ENCODE measurements at regions not wholly inside any gene's neighbourhood (a gene's known extent, or its start where the extent isn't known, plus 50 kb on each side); places are given as distances from the start of the nearest gene placed in this dataset.

DNA sequence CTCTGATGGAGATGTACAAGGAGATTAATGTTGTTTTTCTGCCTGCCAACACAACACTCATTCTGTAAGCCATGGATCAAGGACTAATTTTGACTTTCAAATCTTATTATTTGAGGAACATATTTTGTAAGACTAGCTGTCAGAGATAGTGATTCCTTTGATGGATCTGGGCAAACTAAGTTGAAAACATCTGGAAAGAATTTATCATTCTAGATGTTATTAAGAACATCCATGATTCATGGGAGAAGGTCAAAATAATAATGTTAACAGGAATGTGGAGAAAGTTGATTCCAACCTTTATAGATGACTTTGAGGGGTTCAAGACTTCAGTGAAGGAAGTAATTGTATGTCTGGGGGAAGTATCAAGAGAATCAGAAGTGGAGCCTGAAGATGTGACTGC, 196.8 kb downstream of the POSTN start:
- intact Hi-C loops (cut with DNase I): no loop called here
- Histone ChIP-seq H3K9me3 (no peaks in the 10 kb centered on the region), H3K27ac (no peak overlapping the region), H3K36me3 (no peaks in the 10 kb centered on the region), H3K27me3 (no peaks in the 10 kb centered on the region), H3K4me1 (ENCODE audit: insufficient read depth) (no peaks in the 10 kb centered on the region), H3K4me3 (no peak overlapping the region)
- TF ChIP-seq, protein P1, sequence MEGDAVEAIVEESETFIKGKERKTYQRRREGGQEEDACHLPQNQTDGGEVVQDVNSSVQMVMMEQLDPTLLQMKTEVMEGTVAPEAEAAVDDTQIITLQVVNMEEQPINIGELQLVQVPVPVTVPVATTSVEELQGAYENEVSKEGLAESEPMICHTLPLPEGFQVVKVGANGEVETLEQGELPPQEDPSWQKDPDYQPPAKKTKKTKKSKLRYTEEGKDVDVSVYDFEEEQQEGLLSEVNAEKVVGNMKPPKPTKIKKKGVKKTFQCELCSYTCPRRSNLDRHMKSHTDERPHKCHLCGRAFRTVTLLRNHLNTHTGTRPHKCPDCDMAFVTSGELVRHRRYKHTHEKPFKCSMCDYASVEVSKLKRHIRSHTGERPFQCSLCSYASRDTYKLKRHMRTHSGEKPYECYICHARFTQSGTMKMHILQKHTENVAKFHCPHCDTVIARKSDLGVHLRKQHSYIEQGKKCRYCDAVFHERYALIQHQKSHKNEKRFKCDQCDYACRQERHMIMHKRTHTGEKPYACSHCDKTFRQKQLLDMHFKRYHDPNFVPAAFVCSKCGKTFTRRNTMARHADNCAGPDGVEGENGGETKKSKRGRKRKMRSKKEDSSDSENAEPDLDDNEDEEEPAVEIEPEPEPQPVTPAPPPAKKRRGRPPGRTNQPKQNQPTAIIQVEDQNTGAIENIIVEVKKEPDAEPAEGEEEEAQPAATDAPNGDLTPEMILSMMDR (IDR thresholded peaks at IDR 0.05): no peak
- TF ChIP-seq EP300 (IDR thresholded peaks at IDR 0.05) (no peak), POLR2A (IDR thresholded peaks at IDR 0.05) (no peak)
- no peak for DNase-seq

DNA sequence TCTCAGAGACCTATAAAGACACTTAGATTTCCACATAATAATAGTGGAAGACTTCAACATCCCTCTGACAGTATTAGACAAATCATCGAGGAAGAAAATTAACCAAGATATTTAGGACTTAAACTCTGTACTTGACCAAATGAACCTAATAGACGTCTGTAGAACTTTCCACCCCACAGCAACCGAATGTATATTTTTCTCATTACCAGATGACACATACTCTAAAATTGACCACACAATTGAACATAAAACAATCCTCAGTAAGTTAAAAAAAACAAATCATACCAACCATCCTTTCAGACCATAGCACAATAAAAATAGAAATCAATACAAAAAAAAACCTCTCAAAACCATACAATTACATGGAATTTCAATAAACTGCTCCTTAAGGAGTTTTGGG, 201.0 kb downstream of the POSTN start:
- TF ChIP-seq, protein P1 (IDR thresholded peaks at IDR 0.05): no peak
- TF ChIP-seq POLR2A (IDR thresholded peaks at IDR 0.05) (no peak), EP300 (IDR thresholded peaks at IDR 0.05) (no peak)
- H3K4me1 ChIP-seq (ENCODE audit: insufficient read depth): no peaks in the 10 kb centered on the region
- no peak overlapping the region for H3K27ac ChIP-seq
- H3K4me3 ChIP-seq: no peak overlapping the region
- H3K27me3 ChIP-seq: no peaks in the 10 kb centered on the region
- 77 to 95% (median 92%) methylated on average over 3 of the region's 3 CpGs for WGBS, 3 donors
- intact Hi-C loops (cut with DNase I): no loop called here
- H3K36me3 ChIP-seq: no peaks in the 10 kb centered on the region
- H3K9me3 ChIP-seq: no peaks in the 10 kb centered on the region
- DNase-seq: no peak

DNA sequence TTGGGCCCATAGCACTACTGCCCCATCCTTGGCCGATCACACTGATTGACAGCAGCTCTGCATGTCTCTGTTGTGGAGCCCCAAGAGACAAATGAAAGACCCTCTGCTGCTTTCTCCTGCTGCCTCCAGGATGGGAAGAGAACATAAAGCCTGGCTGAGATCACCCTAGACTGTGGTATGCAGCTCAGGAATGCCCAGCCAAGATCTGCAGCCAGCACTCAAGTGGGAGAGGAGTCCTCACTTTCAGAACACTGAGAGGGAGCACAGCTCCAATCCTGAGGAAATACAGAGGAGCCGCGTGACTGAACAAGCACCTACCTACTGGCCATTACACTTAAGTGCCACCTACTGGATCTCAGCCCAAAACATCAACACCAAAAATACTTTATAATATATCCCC, 203.0 kb downstream of the POSTN start:
- DNase-seq: no peak
- WGBS, 3 donors: 95 to 97% (median 95%) methylated on average over 3 of the region's 3 CpGs
- no peak overlapping the region for H3K27ac ChIP-seq
- TF ChIP-seq, protein P1 (IDR thresholded peaks at IDR 0.05): no peak
- TF ChIP-seq EP300 (IDR thresholded peaks at IDR 0.05) (no peak), POLR2A (IDR thresholded peaks at IDR 0.05) (no peak)
- no peak overlapping the region for H3K4me3 ChIP-seq
- intact Hi-C loops (cut with DNase I): no loop called here
- H3K27me3 ChIP-seq: no peaks in the 10 kb centered on the region
- H3K9me3 ChIP-seq: no peaks in the 10 kb centered on the region
- no peaks in the 10 kb centered on the region for H3K4me1 ChIP-seq (ENCODE audit: insufficient read depth)
- H3K36me3 ChIP-seq: no peaks in the 10 kb centered on the region

DNA sequence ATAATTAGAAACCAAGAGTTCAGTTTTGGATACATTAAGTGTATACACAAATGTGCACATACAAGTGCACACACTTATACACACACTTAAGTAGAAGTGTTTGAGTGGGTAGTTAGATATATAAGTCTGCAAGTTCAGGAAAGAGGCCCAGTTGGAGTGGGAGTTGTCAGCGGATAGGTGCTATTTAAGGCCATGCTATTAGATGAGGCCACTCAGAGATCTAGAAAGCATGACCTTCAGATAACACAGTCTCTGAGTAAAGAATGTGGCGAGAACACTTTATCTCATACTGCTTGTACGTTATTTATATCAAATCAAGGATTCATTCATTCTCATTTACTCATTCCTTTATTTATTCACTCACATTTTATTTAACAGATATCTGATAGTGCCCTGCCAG, 206.2 kb downstream of the POSTN start:
- Histone ChIP-seq H3K36me3 (no peaks in the 10 kb centered on the region), H3K27me3 (no peaks in the 10 kb centered on the region), H3K4me1 (ENCODE audit: insufficient read depth) (no peaks in the 10 kb centered on the region), H3K27ac (no peak overlapping the region), H3K4me3 (no peak overlapping the region), H3K9me3 (no peaks in the 10 kb centered on the region)
- no peak for TF ChIP-seq EP300 (IDR thresholded peaks at IDR 0.05)
- TF ChIP-seq, protein P1 (IDR thresholded peaks at IDR 0.05): no peak
- no peak for TF ChIP-seq POLR2A (IDR thresholded peaks at IDR 0.05)
- 55 to 68% (median 59%) methylated on average over 3 of the region's 3 CpGs for WGBS, 3 donors
- intact Hi-C loops (cut with DNase I): no loop called here
- DNase-seq: no peak

DNA sequence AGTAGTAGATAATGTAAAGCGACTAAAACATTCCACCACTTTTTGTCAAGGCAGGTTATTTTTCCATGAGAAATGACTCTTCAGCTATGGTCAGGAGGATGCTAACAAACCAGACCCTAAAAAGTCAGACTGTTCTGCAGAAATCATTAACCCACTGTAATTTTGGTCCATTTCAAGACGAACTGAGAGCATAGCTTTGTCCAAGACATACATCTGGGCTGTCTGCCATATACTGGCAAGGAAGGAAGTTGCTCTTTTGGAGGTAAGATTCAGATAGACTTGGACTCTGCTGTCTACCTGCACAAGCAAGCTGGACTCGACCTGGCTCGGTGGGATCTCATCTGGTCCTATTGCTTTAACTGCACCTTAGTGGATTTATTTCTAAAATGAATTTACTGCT, 207.8 kb downstream of the POSTN start:
- no peak overlapping the region for H3K27ac ChIP-seq
- no peaks in the 10 kb centered on the region for H3K4me1 ChIP-seq (ENCODE audit: insufficient read depth)
- intact Hi-C loops (cut with DNase I): no loop called here
- DNase-seq: no peak
- no peaks in the 10 kb centered on the region for H3K36me3 ChIP-seq
- 69 to 87% (median 83%) methylated on average over 4 of the region's 4 CpGs for WGBS, 3 donors
- no peak overlapping the region for H3K4me3 ChIP-seq
- H3K27me3 ChIP-seq: no peaks in the 10 kb centered on the region
- no peak for TF ChIP-seq EP300 (IDR thresholded peaks at IDR 0.05)
- TF ChIP-seq POLR2A (IDR thresholded peaks at IDR 0.05): no peak
- TF ChIP-seq, protein P1 (IDR thresholded peaks at IDR 0.05): no peak
- no peaks in the 10 kb centered on the region for H3K9me3 ChIP-seq
